Choroid plexus epithelial cell (primary cell): ENCODE measurements at regions not wholly inside any gene's neighbourhood (a gene's known extent, or its start where the extent isn't known, plus 50 kb on each side); places are given as distances from the start of the nearest gene placed in this dataset.

Experiments used
- DNase-seq: peaks from one replicate; pipeline ENCODE4 v3.0.0-alpha.2; 2010; ENCODE audit warnings: low read depth
- H3K4me3 ChIP-seq: 2 replicates; pipeline ENCODE4 v1.5.1; 2011; ENCODE audit warnings: low read depth, mild to moderate bottlenecking, control low read depth, low read length, moderate library complexity
- TF ChIP-seq, protein P1 (sequence below): conservative IDR thresholded peaks from 2 replicates; pipeline ENCODE4 v1.5.1; 2011; ENCODE audit warnings: low read depth, mild to moderate bottlenecking, control low read depth, inconsistent platforms, low read length, moderate library complexity

DNA sequence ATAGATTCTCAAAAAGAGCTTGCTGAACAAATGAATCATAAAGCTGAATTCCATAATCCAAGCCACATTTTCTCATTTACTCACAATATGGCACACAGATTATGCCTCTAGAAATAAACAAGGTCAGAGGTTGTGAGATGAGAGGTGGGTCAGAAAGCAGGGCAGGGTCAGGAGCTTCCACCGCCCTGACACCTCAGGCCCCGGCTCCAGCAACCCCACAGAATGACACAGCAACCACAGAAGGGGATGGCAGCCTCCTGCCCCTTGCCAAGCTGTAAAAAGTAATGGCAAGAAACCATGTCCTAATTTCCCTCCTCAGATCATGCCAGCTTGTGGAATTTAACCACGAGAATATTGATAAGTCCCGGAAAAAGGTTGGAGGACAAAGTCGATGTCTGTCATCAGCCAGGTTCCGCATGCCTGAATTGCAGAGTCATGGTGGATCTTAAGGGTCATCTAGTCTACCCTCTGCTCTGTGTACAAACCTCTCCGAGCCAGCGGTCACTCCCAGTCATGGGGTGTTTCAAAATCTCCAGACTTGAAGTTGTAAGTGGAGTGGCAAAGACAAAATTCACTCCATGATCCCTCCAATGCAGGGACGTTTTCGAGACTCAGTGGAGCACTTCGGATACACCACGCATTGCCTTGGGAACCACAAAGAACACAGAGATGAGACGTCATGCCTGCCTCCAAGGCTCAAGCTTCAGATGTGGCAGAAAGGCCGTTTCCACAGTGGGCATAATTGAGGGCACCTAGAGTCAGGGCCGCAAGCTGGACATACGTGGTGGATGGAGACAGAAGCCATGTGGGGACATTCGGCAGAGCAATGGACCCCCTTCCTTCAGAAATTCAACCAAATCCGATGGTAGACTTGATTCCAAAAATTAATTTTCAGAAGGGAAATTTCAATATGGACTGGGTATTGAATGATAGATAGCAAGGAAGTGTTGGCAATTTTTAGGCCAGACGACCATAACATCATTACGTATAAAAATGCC is 254.0 kb downstream of the TOMM20 start:
- no peak overlapping the region for H3K4me3 ChIP-seq
- TF ChIP-seq, protein P1, sequence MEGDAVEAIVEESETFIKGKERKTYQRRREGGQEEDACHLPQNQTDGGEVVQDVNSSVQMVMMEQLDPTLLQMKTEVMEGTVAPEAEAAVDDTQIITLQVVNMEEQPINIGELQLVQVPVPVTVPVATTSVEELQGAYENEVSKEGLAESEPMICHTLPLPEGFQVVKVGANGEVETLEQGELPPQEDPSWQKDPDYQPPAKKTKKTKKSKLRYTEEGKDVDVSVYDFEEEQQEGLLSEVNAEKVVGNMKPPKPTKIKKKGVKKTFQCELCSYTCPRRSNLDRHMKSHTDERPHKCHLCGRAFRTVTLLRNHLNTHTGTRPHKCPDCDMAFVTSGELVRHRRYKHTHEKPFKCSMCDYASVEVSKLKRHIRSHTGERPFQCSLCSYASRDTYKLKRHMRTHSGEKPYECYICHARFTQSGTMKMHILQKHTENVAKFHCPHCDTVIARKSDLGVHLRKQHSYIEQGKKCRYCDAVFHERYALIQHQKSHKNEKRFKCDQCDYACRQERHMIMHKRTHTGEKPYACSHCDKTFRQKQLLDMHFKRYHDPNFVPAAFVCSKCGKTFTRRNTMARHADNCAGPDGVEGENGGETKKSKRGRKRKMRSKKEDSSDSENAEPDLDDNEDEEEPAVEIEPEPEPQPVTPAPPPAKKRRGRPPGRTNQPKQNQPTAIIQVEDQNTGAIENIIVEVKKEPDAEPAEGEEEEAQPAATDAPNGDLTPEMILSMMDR: no peak
- DNase-seq: no peak

DNA sequence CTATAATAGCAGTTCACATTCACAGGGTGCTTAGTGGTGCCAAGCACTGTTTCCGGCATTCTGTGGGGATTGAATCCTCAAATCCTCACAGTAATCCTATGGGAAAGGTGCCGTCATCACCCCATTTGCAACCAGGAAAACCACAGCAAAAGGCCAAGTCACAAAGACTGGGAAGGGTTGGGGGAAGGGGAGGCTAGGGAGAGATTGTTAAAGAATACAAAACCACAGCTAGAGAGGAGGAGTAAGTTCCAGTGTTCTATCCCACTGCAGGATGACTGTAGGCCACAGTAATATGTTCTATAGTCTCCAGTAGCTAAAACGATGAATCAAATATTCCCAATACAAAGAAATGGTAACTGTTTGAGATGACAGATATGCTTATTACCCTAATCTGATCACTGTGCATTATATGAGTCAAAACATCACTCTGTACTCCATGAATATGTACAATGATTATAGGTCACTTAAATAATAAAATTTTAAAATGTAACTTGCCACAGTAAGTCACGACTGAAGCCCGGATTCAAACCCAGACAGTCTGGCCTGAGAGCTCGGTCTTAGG is 256.8 kb downstream of the TOMM20 start:
- no peak for DNase-seq

DNA sequence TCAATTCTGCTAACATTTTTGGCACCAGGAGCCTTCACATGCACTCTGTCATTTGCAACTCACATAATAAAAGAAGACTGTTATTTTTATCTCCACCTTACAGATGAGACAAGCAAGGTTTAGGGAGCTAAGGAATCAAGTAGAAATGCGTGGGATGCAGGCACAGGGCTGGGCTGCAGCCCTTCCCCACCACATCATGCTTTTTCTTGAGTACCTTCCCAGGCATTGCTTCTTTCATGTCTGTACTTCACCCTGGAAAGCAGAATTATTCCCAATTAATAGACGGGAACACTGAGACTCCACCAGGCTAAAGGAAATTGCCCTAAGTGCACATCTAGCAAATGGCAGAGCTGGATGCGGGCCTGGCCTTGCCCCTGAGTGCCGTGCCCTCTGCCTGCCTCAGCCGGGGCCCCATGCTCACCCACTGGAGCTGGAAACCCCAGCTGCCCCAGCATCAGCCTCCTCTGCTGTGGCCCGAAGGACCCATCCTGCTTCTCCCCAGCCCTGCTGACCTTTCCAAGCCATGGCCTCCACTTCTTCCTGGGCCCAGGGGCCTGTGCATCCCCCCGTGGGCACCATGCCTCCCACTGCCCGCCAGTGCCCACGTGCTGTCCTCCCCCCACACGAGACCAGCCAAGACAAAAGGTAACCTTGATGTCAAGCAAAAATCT is 257.5 kb downstream of the TOMM20 start:
- TF ChIP-seq, protein P1: no peak
- H3K4me3 ChIP-seq: no peak overlapping the region
- DNase-seq: no peak

More for the DNA sequence above, 256.8 kb downstream of the TOMM20 start:
- TF ChIP-seq, protein P1: no peak
- no peak overlapping the region for H3K4me3 ChIP-seq

DNA sequence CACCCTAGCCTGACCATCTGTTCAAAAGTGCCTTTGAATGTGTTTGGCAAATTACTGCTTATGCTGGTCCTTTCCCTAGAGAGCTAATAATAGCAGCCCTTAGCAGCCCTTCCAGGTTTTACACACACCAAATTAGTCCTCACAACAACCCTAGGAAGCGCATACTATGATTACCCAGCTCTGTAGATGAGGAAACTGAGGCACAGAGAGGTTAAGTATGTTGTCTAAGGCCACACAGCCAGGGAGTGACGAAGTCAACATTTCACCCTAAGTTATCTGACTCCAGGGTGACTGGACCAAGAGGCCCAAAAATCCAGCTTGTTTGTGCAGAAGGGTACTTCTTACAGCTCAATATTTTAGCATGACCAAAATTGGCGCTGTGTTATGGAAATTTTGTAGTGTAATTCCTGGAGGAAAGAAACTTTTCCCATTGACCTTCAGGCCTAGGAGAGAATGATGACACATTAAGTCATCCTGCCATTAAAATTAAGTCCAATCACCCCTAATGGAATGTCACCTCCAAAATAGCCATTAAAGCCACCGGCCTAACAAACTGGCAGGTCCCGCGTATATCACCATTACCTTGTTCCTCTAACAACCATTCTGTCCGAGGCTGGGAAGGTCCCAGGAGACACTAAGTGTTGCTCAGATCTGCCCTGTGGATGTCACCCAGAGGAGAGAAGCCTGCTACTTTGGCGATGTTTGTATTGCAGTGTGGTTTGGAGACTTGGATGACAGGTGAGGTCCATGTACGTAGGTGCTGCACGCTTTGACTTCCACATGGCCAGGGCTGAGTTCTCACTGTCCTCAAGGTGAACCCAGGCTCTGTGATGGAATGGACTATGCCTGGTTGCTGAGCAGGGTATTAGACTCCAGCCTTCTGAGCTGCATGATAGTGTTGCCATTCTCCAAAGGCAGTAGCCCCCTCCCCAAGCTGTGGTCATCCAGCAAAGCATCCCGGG is 258.3 kb downstream of the TOMM20 start:
- H3K4me3 ChIP-seq: no peak overlapping the region
- no peak for DNase-seq
- TF ChIP-seq, protein P1: no peak

DNA sequence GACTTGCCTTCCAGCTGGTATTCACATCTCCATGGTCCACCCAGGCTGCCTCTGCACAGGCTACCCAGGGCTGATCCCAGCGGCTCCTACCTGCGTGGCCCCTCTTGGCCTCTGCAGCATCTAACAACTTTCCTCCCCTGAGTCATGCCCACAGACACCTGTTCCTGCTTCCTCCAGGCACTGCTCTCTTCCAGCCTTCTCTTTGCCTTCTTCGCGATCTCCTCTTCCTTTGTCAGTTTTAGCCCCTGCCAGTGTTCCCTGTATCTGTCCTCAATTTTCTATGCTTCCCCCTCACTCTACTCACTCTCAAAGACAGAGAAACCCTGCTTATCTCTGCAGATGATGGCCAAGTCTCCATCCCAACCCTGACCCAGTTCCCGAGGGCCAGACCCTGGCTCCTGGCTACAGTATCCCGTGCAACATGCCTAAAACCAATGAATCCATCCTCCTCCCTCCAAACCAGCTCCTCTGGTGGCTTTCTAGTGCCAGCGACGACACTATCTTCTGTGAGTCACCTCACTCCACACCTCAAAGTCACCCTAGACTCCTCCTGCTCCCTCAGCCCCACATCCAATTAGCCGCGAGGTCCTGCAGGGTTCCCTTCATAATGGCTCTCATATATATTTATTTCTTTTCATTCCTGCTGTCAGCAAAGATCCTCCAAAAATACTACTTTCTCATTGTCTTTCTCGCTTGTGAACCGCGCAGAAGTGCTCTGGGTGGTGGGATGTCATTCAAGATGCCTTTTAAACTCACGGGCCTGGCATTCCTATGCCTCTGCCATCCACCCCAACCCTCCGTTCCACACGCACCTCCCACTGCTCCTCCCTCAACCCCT is 259.2 kb downstream of the TOMM20 start:
- no peak overlapping the region for H3K4me3 ChIP-seq
- TF ChIP-seq, protein P1: no peak
- no peak for DNase-seq
